ENCODE measurements at regions not wholly inside any gene's neighbourhood (a gene's known extent, or its start where the extent isn't known, plus 50 kb on each side); places are given as distances from the start of the nearest gene placed in this dataset.

DNA sequence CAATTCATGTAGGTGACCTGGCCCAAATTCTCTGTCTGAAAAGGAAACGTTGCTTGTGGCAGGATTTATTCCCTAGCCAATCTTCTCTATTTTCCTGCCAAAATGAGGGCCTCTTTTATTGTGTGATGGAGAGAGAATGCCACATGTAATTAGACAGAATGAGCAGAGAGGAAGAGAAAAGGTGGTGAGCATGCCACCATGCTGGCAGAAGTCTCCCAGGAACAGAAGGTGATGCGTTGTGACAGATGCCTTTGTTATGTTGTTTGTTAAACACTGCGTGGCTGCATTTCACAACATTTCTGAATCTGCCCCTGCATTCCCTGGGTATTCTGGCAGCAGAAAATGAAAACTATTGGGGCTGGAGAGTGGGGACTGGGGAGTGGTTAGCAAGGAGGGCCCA lies 577.6 kb downstream of the TLR4 start:
- Histone ChIP-seq H3K4me2 (no peak overlapping the region), H3K27me3 (ENCODE audit: insufficient read depth, low read depth) (no peaks in the 10 kb centered on the region), H4K20me1 (ENCODE audit: insufficient read depth) (no peaks in the 10 kb centered on the region), H3F3A (ENCODE audit: insufficient read depth, low read depth) (no peaks in the 10 kb centered on the region), H3K36me3 (ENCODE audit: low read depth) (no peaks in the 10 kb centered on the region), H3K4me3 (no peak overlapping the region), H3K9me3 (ENCODE audit: insufficient read depth, low read depth) (no peaks in the 10 kb centered on the region; the same call in 1 of the 2 replicates), H3K9me2 (ENCODE audit: insufficient read depth) (no peaks in the 10 kb centered on the region), H3K27ac (no peak overlapping the region), H2AFZ (no peak overlapping the region), H3K79me2 (ENCODE audit: low read depth) (no peaks in the 10 kb centered on the region), H3K4me1 (replicated peaks; ENCODE audit: insufficient read depth) (no peaks in the 10 kb centered on the region)
- ChIA-PET CTCF (no interaction called here), POLR2A (ENCODE audit: unreplicated experiment) (no interaction called here)
- no peak for DNase-seq
- no peak for TF ChIP-seq EZH2 (IDR thresholded peaks at IDR 0.05; ENCODE audit: low read depth)
- TF ChIP-seq, protein P1, sequence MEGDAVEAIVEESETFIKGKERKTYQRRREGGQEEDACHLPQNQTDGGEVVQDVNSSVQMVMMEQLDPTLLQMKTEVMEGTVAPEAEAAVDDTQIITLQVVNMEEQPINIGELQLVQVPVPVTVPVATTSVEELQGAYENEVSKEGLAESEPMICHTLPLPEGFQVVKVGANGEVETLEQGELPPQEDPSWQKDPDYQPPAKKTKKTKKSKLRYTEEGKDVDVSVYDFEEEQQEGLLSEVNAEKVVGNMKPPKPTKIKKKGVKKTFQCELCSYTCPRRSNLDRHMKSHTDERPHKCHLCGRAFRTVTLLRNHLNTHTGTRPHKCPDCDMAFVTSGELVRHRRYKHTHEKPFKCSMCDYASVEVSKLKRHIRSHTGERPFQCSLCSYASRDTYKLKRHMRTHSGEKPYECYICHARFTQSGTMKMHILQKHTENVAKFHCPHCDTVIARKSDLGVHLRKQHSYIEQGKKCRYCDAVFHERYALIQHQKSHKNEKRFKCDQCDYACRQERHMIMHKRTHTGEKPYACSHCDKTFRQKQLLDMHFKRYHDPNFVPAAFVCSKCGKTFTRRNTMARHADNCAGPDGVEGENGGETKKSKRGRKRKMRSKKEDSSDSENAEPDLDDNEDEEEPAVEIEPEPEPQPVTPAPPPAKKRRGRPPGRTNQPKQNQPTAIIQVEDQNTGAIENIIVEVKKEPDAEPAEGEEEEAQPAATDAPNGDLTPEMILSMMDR (conservative IDR thresholded peaks at IDR 0.05), result no peak
- intact Hi-C loops (cut with micrococcal nuclease; ENCODE audit: unreplicated experiment), result no loop called here
- BruUV-seq (replicated peaks), result no TSS peak

DNA sequence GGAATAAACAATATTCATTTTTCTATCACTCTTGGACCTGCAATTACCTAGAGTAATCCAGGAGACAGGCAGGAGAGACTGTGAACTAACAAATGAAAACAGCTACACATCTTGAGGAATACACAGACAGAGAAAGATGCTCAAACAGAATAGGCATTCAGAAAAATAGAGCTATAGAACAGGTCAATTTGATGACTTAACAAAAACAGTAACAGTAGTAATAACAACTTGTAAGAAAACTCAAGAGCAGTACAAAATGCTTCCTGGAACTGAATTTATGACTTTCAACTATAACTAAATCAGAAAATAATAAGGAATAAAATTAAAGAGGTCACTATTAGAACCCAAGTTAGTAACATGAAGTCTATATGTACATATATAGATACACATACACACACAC lies 579.3 kb downstream of the TLR4 start:
- H3K4me1 ChIP-seq (replicated peaks; ENCODE audit: insufficient read depth), result no peaks in the 10 kb centered on the region
- H3K9me2 ChIP-seq (ENCODE audit: insufficient read depth), result no peaks in the 10 kb centered on the region
- H2AFZ ChIP-seq, result no peak overlapping the region
- ChIA-PET POLR2A (ENCODE audit: unreplicated experiment) (interaction anchor here (0.7 kb wide), 1 partner anchor 32 kb away, joined by 4 read pairs; no protein-coding TSS in a partner anchor), CTCF (no interaction called here)
- H3K27me3 ChIP-seq (ENCODE audit: insufficient read depth, low read depth), result no peaks in the 10 kb centered on the region
- H3K4me3 ChIP-seq, result no peak overlapping the region
- intact Hi-C loops (cut with micrococcal nuclease; ENCODE audit: unreplicated experiment), result no loop called here
- H3F3A ChIP-seq (ENCODE audit: insufficient read depth, low read depth), result no peaks in the 10 kb centered on the region
- H3K9me3 ChIP-seq (ENCODE audit: insufficient read depth, low read depth), result no peaks in the 10 kb centered on the region; the same call in 1 of the 2 replicates
- H4K20me1 ChIP-seq (ENCODE audit: insufficient read depth), result no peaks in the 10 kb centered on the region
- TF ChIP-seq, protein P1 (conservative IDR thresholded peaks at IDR 0.05), result no peak
- TF ChIP-seq EZH2 (IDR thresholded peaks at IDR 0.05; ENCODE audit: low read depth), result no peak
- H3K27ac ChIP-seq, result no peak overlapping the region
- H3K4me2 ChIP-seq, result no peak overlapping the region
- BruUV-seq (replicated peaks), result no TSS peak
- no peak for DNase-seq
- H3K79me2 ChIP-seq (ENCODE audit: low read depth), result no peaks in the 10 kb centered on the region
- no peaks in the 10 kb centered on the region for H3K36me3 ChIP-seq (ENCODE audit: low read depth)

DNA sequence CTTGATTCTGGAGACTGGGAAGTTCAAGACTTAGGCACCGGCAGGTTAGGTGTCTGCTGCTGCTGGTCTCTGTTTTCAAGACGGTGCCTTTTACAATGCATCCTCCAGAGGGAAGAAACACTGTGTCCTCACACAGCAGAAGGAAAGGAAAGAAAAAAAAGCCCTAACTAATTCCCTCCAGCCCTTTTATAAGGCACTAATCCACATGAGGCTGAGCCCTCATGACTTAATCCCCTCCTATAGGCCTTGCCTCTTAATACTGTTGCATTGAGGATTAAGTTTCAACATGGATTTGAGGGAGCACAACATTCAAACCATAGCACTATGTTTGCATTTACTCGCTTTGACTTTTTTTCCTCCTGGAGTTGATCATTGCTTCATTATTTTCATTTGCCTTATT lies 585.9 kb downstream of the TLR4 start:
- DNase-seq, result no peak
- H4K20me1 ChIP-seq (ENCODE audit: insufficient read depth), result no peaks in the 10 kb centered on the region
- H3K79me2 ChIP-seq (ENCODE audit: low read depth), result no peaks in the 10 kb centered on the region
- H3K36me3 ChIP-seq (ENCODE audit: low read depth), result no peaks in the 10 kb centered on the region
- no peak overlapping the region for H2AFZ ChIP-seq
- H3F3A ChIP-seq (ENCODE audit: insufficient read depth, low read depth), result no peaks in the 10 kb centered on the region
- no peaks in the 10 kb centered on the region for H3K4me1 ChIP-seq (replicated peaks; ENCODE audit: insufficient read depth)
- intact Hi-C loops (cut with micrococcal nuclease; ENCODE audit: unreplicated experiment), result no loop called here
- CTCF ChIA-PET, result no interaction called here
- POLR2A ChIA-PET (ENCODE audit: unreplicated experiment), result no interaction called here
- no peak overlapping the region for H3K4me3 ChIP-seq
- H3K4me2 ChIP-seq, result no peak overlapping the region
- no TSS peak for BruUV-seq (replicated peaks)
- H3K27me3 ChIP-seq (ENCODE audit: insufficient read depth, low read depth), result no peaks in the 10 kb centered on the region
- H3K27ac ChIP-seq, result no peak overlapping the region
- TF ChIP-seq, protein P1 (conservative IDR thresholded peaks at IDR 0.05), result no peak
- TF ChIP-seq EZH2 (IDR thresholded peaks at IDR 0.05; ENCODE audit: low read depth), result no peak
- H3K9me3 ChIP-seq (ENCODE audit: insufficient read depth, low read depth), result no peaks in the 10 kb centered on the region; the same call in 1 of the 2 replicates
- H3K9me2 ChIP-seq (ENCODE audit: insufficient read depth), result no peaks in the 10 kb centered on the region
